AG04450 (cell line): ENCODE measurements at regions not wholly inside any gene's neighbourhood (a gene's known extent, or its start where the extent isn't known, plus 50 kb on each side); places are given as distances from the start of the nearest gene placed in this dataset.
A peak's percentile ranks its signal among the peaks of the same experiment; 100 is the strongest.
"Not testable (repeated sequence)": the region's sequence is repeated elsewhere in the genome, so short reads cannot be mapped to it uniquely, and the experiment has no call there.

ENCODE experiments used
- CTCF ChIA-PET: fragments of 300-600, 350-600 bp; formaldehyde crosslinking; extraction: SDS; loops from one replicate; lab custom pipeline; 2022; ENCODE audit warnings: antibody characterized with exemption, inconsistent platforms; lab: Charles Lee
- POLR2A ChIA-PET: fragments of 350-600 bp; formaldehyde crosslinking; extraction: SDS; loops from one replicate; lab custom pipeline; 2021; ENCODE audit warnings: antibody characterized with exemption, inconsistent platforms; lab: Yijun Ruan, JAX
- DNase-seq: peaks from one replicate; pipeline ENCODE4 v3.0.0-alpha.2; 2011; ENCODE audit warnings: low read depth, low spot score
- H3K27ac ChIP-seq: one replicate; pipeline ENCODE4 v1.5.1; 2012; ENCODE audit warnings: low read depth, low read length, control low read depth
- H3K27me3 ChIP-seq: one replicate; pipeline ENCODE4 v1.6.0; 2012; ENCODE audit warnings: low read length; ENCODE audit not compliant: control insufficient read depth, insufficient read depth
- H3K4me3 ChIP-seq: 2 replicates; pipeline ENCODE4 v1.5.1; 2011; ENCODE audit warnings: mild to moderate bottlenecking, low read depth, low read length, control low read depth
- H3K9me3 ChIP-seq: 2 replicates; pipeline ENCODE4 v1.5.1; 2012; ENCODE audit warnings: low read length; ENCODE audit not compliant: control insufficient read depth, insufficient read depth
- CTCF ChIP-seq: IDR thresholded peaks from 2 replicates; pipeline ENCODE4 v1.5.1; 2011; ENCODE audit warnings: low read depth, low read length, control low read depth, inconsistent platforms

GRCh38 chr2:64880193-64880951 lies 108.8 kb upstream of the SLC1A4 start:
- POLR2A ChIA-PET, result no interaction called here
- Histone ChIP-seq H3K4me3 (no peak overlapping the region), H3K27me3 (peaks cover 21% of the 10 kb centered on the region), H3K9me3 (no peaks in the 10 kb centered on the region), H3K27ac (no peak overlapping the region)
- CTCF ChIA-PET, result no interaction called here
- TF ChIP-seq CTCF, result no peak
- DNase-seq, result no peak

GRCh38 chr2:64881037-64881492 lies 108.1 kb upstream of the SLC1A4 start:
- no peaks in the 10 kb centered on the region for H3K9me3 ChIP-seq
- H3K27me3 ChIP-seq, result peaks cover 19% of the 10 kb centered on the region
- no peak for DNase-seq
- no peak overlapping the region for H3K27ac ChIP-seq
- CTCF ChIA-PET, result no interaction called here
- POLR2A ChIA-PET, result no interaction called here
- TF ChIP-seq CTCF, result no peak
- H3K4me3 ChIP-seq, result no peak overlapping the region

GRCh38 chr2:64887565-64887964 lies 101.6 kb upstream of the SLC1A4 start:
- POLR2A ChIA-PET, result no interaction called here
- peaks cover 16% of the 10 kb centered on the region for H3K9me3 ChIP-seq
- H3K4me3 ChIP-seq, result no peak overlapping the region
- no peak for DNase-seq
- CTCF ChIA-PET, result no interaction called here
- H3K27ac ChIP-seq, result no peak overlapping the region
- peaks cover 32% of the 10 kb centered on the region for H3K27me3 ChIP-seq
- TF ChIP-seq CTCF, result no peak

GRCh38 chr2:64888591-64889309 lies 100.4 kb upstream of the SLC1A4 start:
- Histone ChIP-seq H3K4me3 (no peak overlapping the region), H3K27ac (no peak overlapping the region), H3K9me3 (peaks cover 16% of the 10 kb centered on the region), H3K27me3 (peaks cover 27% of the 10 kb centered on the region)
- CTCF ChIA-PET, result interaction anchor here (0.5 to 1.6 kb wide), 11 partner anchors 16 to 1129 kb away, joined by 3 to 9 read pairs (median 4); partner anchors contain the start of gene AFTPH
- no peak for DNase-seq
- POLR2A ChIA-PET, result no interaction called here
- peak; percentile 47 for TF ChIP-seq CTCF

- POLR2A ChIA-PET, result no interaction called here
- H3K4me3 ChIP-seq, result no peak overlapping the region
- no peak for DNase-seq
- TF ChIP-seq CTCF, result no peak
- no peak overlapping the region for H3K27ac ChIP-seq
- peaks cover 16% of the 10 kb centered on the region for H3K9me3 ChIP-seq
- CTCF ChIA-PET, result interaction anchor here (0.6 to 1.6 kb wide), 3 partner anchors 559 to 1130 kb away, joined by 3 to 9 read pairs (median 4); no protein-coding TSS in a partner anchor
- H3K27me3 ChIP-seq, result peaks cover 25% of the 10 kb centered on the region
Measured at GRCh38 chr2:64889803-64890202, 99.4 kb upstream of the SLC1A4 start.

- H3K27ac ChIP-seq, H3K4me3 ChIP-seq, DNase-seq, H3K9me3 ChIP-seq, CTCF ChIA-PET, POLR2A ChIA-PET, H3K27me3 ChIP-seq: not testable (repeated sequence)
Measured at GRCh38 chr2:64896572-64896971, 92.6 kb upstream of the SLC1A4 start.
